Small intestine (tissue), 7 donors: ENCODE measurements at regions not wholly inside any gene's neighbourhood (a gene's known extent, or its start where the extent isn't known, plus 50 kb on each side); places are given as distances from the start of the nearest gene placed in this dataset.
A peak's percentile ranks its signal among the peaks of the same experiment; 100 is the strongest.

Source experiments
- DNase-seq, 2 donors: peaks; one replicate each; pipeline versions ENCODE4 v3.0.0 to v3.0.0-alpha.2; 2013
- FAIRE-seq: peaks from 2 replicates; lab custom pipeline; 2012; peaks lifted over from hg19 to GRCh38; lab: Jason Lieb, UNC
- H3K27ac ChIP-seq, 3 donors: one replicate each; pipeline ENCODE4 v1.5.1; 2013; ENCODE audit warnings: low read length in 2 of 3, mild to moderate bottlenecking in 2 of 3, control low read depth in 1 of 3, inconsistent platforms in 1 of 3, low read depth in 1 of 3, moderate library complexity in 1 of 3
- H3K27me3 ChIP-seq, 3 donors: one replicate each; pipeline ENCODE4 v1.6.1; 2013; ENCODE audit warnings: low read length in 3 of 3, inconsistent platforms in 1 of 3; ENCODE audit not compliant: control insufficient read depth in 3 of 3, insufficient read depth in 3 of 3
- H3K36me3 ChIP-seq, 3 donors: one replicate each; pipeline ENCODE4 v1.6.1; 2013; ENCODE audit warnings: low read length in 3 of 3, inconsistent platforms in 1 of 3, low read depth in 1 of 3, mild to moderate bottlenecking in 1 of 3, moderate library complexity in 1 of 3; ENCODE audit not compliant: control insufficient read depth in 3 of 3, insufficient read depth in 2 of 3
- H3K4me1 ChIP-seq, 3 donors: one replicate each; pipeline ENCODE4 v1.6.1; 2013; ENCODE audit warnings: low read length in 2 of 3, inconsistent platforms in 1 of 3, low read depth in 1 of 3, mild to moderate bottlenecking in 1 of 3, moderate library complexity in 1 of 3; ENCODE audit not compliant: control insufficient read depth in 3 of 3, insufficient read depth in 2 of 3
- H3K4me3 ChIP-seq, 3 donors: one replicate each; pipeline ENCODE4 v1.5.1; 2013; ENCODE audit warnings: low read length in 3 of 3, control low read depth in 1 of 3, inconsistent platforms in 1 of 3, low read depth in 1 of 3, mild to moderate bottlenecking in 1 of 3, moderate library complexity in 1 of 3
- H3K9me3 ChIP-seq, 2 donors: one replicate each; pipeline ENCODE4 v1.6.1; 2013; ENCODE audit warnings: low read depth in 1 of 2, low read length in 1 of 2; ENCODE audit not compliant: control insufficient read depth in 2 of 2, insufficient read depth in 1 of 2
- WGBS, 3 donors: extraction: QIAGEN DNeasy Blood & Tissue Kit; methylation state at CpG; one replicate each; pipeline ENCODE4 v1.1.7; 2013; 5-methylcytosine and 5-hydroxymethylcytosine counted together
- donor health status: healthy with polysubstance abuse.
- donor health status: control.
- donor health status: control.
- donor health status: Bipolar disorder and iron deficiency.
- donor health status: healthy.

DNA sequence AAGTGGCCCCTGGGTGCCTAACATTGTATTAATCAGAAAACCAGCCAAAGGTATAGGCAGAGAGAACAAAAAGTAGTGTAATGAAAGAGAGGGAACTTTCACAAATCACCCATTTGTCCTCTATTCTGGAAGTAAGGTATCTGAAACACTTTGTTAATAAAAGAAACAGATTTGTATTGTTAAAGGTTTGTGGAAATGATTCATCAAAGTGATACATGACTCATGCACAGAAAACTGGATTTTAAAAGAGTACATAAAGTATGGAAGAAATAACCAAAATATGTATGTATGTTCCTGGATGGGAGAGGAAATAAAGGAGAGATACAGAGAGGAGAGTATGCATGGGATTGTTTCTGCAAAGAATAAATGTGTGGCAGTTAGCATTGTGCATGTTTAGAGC lies 126.8 kb downstream of the RGS21 start:
- H3K27me3 ChIP-seq: no peaks in the 10 kb centered on the region
- peaks cover 0 to 7% (median 0%) of the 10 kb centered on the region in 3 donors for H3K4me1 ChIP-seq
- FAIRE-seq (no peak), DNase-seq (no peak)
- H3K27ac ChIP-seq: no peak overlapping the region
- no peak overlapping the region for H3K4me3 ChIP-seq
- H3K36me3 ChIP-seq: no peaks in the 10 kb centered on the region
- no peaks in the 10 kb centered on the region for H3K9me3 ChIP-seq

DNA sequence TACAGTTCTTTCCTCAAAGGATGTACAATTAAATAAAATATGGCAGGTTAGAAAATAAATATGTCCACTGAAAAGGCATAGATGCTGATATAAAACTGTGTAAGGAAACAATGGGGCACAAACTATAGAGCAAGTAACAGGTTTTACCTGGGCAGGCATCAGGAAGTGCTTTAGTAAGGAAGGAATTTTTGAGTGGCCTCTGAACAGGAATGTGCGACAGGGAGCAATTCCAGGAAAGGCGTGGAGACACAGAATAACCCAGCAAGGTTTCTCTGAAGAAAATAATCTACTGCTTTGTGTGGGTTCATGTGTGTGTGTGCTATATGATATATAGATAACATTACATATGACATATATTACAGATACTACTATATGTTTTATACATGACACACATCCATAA lies 128.4 kb downstream of the RGS21 start:
- H3K27ac ChIP-seq: no peak overlapping the region
- no peaks in the 10 kb centered on the region for H3K9me3 ChIP-seq
- no peaks in the 10 kb centered on the region for H3K36me3 ChIP-seq
- no peak overlapping the region for H3K4me3 ChIP-seq
- FAIRE-seq: no peak
- no peaks in the 10 kb centered on the region for H3K27me3 ChIP-seq
- peaks cover 0 to 7% (median 0%) of the 10 kb centered on the region in 3 donors for H3K4me1 ChIP-seq
- DNase-seq: peak in 1 of 2 donors; percentile 47
- 33 to 73% (median 68%) methylated on average over 2 of the region's 2 CpGs for WGBS, 3 donors

DNA sequence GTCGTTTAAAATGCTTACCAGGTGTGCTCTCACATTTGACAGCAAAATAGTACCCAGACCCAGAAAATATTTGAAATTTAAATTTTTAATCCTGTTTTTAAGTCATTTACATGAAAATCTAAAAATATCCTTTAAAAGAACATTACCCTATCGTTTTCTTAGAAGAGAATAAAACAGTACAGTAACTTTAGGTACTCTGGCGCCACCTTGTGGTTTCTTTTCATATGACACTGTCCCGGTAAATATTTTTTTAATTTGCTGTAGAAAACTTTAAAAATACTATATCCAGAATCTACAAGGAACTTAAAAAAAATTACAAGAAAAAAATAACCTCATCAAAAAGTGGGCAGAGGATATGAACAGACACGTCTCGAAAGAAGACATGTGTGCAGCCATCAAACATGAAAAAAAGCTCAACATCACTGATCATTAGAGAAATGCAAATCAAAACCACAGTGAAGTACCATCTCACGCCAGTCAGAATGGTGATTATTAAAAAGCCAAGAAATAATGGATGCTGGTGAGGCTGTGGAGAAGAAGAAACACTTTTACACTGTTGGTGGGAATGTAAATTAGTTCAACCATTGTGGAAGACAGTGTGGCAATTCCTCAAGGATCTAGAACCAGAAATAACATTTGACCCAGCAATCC lies 129.2 kb downstream of the RGS21 start:
- 12 to 18% (median 17%) methylated on average over 7 of the region's 7 CpGs for WGBS, 3 donors

DNA sequence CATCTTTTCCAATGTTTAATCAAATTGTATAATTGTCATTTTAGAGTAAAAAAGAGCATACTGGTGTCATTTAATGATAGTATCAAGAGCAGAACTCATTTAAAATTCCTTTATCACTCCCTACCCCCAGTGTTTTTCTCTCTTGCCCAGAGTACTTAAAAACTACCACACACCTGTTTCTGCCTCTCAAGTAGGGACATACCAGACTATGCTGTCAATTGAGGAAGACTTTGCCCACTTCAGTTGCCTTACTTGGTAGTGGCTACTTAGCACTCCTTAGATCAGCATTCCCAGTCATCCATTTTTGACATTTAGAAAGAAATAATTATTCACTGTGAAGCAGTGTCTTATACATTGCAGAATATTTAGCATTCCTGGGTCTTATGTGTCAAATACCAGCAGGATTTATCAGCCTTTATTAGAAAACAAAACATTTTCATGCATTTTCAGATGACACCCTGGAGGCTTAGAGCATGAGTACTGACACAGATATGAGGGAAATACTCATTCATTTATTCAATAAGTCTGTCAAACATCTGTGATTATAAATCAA lies 127.5 kb upstream of the RGS1 start:
- no peak overlapping the region for H3K27ac ChIP-seq
- no peak for FAIRE-seq

More for the DNA sequence above, 129.2 kb downstream of the RGS21 start:
- peak; percentile 72 for FAIRE-seq
- H3K27ac ChIP-seq: no peak overlapping the region
- no peaks in the 10 kb centered on the region for H3K36me3 ChIP-seq
- H3K4me1 ChIP-seq: peaks cover 0 to 7% (median 0%) of the 10 kb centered on the region in 3 donors
- H3K9me3 ChIP-seq: no peaks in the 10 kb centered on the region
- H3K4me3 ChIP-seq: peak overlapping the region in 1 of 3 donors; percentile 26
- H3K27me3 ChIP-seq: no peaks in the 10 kb centered on the region
- peak; percentile 45 to 70 for DNase-seq

DNA sequence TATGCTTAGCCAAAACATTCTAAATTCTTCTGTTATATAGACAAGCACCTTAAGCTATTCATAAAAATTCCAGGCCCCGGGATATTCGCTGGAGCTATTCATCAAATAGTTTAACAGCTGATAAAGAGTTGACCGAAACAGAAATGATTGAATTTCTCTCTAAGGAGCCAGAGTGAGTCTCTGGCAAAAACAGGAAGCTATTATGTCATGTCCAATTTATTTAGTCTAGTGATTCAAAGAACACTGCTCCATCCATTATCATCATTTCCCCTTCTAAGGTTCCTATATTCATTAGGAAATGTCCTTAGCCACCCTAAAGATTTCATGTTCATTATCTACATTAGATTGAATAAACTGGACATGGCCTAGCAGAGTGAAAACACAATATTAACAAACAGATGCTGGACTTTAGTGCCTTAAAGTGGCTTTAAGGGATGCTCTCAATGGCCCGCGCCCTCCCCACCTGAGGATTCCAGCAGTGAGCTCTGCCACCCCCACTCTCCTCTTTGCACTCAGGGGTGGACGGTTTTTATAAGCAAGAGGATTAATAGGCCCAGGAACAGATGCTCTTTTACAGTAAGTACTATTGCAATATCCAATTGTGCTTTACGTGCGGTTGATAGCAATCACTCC lies 122.1 kb upstream of the RGS1 start:
- WGBS, 3 donors: 70 to 87% (median 85%) methylated on average over 8 of the region's 8 CpGs
- no peak overlapping the region for H3K27ac ChIP-seq

More for the DNA sequence above, 127.5 kb upstream of the RGS1 start:
- Histone ChIP-seq H3K4me3 (no peak overlapping the region), H3K4me1 (peaks cover 0 to 7% (median 0%) of the 10 kb centered on the region in 3 donors), H3K27me3 (no peaks in the 10 kb centered on the region), H3K9me3 (no peaks in the 10 kb centered on the region), H3K36me3 (no peaks in the 10 kb centered on the region)
- DNase-seq: no peak

DNA sequence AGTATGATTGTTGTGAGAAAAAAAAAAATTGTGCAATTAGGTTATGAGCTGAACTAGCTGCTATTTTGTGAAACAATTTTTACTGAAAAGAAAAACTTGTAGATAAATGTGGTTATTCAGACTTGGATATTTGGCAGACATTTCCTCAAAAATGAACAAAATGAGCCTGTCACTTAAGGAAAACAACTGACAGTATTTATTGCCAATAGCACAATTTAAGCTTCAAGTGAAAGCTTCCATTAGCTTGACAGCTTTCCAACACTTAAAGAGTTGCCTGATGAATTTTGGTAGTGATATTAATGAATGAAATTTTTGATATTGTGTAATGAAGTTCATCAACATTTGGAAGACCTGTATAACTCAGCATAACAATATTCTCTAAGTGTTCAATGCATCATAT lies 116.1 kb upstream of the RGS1 start:
- H3K27ac ChIP-seq: no peak overlapping the region
- no peaks in the 10 kb centered on the region for H3K27me3 ChIP-seq
- H3K36me3 ChIP-seq: no peaks in the 10 kb centered on the region
- H3K4me1 ChIP-seq: no peaks in the 10 kb centered on the region
- DNase-seq (no peak), FAIRE-seq (no peak)
- no peak overlapping the region for H3K4me3 ChIP-seq
- H3K9me3 ChIP-seq: no peaks in the 10 kb centered on the region

More for the DNA sequence above, 122.1 kb upstream of the RGS1 start:
- H3K4me3 ChIP-seq: no peak overlapping the region
- H3K36me3 ChIP-seq: no peaks in the 10 kb centered on the region
- H3K9me3 ChIP-seq: no peaks in the 10 kb centered on the region
- H3K4me1 ChIP-seq: no peaks in the 10 kb centered on the region
- no peak for DNase-seq
- no peak for FAIRE-seq
- H3K27me3 ChIP-seq: no peaks in the 10 kb centered on the region

DNA sequence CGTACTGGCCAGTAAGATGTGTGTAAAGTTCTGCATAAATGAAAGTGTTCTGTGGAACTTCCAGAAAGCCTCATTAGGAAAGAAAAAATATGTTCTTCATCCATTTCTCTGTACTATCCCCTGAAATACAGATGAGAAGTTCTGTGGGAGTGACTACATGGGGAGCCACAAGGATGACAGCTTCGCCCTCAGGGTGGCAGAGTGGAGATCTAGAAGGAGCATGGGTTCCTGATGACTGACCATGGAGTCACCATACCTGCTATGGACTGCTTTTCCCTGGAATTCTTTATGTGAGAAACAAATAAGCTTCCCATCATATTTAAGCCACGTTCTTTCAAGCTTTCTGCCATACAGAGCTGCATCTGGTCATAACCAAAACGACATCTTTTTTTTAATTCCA lies 113.9 kb upstream of the RGS1 start:
- Histone ChIP-seq H3K4me1 (no peaks in the 10 kb centered on the region), H3K4me3 (no peak overlapping the region), H3K27me3 (no peaks in the 10 kb centered on the region), H3K9me3 (no peaks in the 10 kb centered on the region), H3K27ac (no peak overlapping the region), H3K36me3 (no peaks in the 10 kb centered on the region)
- DNase-seq: no peak
- 69 to 82% (median 78%) methylated on average over 4 of the region's 4 CpGs for WGBS, 3 donors
- no peak for FAIRE-seq

DNA sequence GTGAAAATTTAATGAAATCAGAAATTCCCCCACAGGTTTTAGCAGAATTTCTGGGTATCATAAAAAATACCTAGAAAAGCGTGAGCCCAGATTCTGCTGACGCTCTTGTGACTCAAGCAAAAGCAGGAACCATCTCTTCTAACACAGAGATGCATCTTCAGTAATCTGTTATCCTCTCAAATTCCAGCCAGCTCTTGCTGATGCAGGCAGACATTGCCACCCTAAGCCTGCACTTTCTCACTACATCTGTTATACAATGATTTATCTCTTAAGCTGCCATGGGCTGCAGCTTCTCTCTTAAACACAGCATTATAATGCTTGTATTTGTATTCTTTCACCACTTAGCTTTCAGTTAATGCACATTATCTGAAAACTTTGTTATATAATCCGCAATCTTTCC lies 113.0 kb upstream of the RGS1 start:
- no peaks in the 10 kb centered on the region for H3K9me3 ChIP-seq
- no peak overlapping the region for H3K27ac ChIP-seq
- no peaks in the 10 kb centered on the region for H3K4me1 ChIP-seq
- no peaks in the 10 kb centered on the region for H3K27me3 ChIP-seq
- no peak for FAIRE-seq
- WGBS, 3 donors: 81 to 87% (median 83%) methylated on average over 3 of the region's 3 CpGs
- no peaks in the 10 kb centered on the region for H3K36me3 ChIP-seq
- no peak overlapping the region for H3K4me3 ChIP-seq
- no peak for DNase-seq
